GM19025 (cell line): ENCODE measurements at regions not wholly inside any gene's neighbourhood (a gene's known extent, or its start where the extent isn't known, plus 50 kb on each side); places are given as distances from the start of the nearest gene placed in this dataset.
"Not testable (repeated sequence)": the region's sequence is repeated elsewhere in the genome, so short reads cannot be mapped to it uniquely, and the experiment has no call there.

Experiments used
- ATAC-seq: cut with Tn5 transposase; IDR thresholded peaks from one replicate; pipeline ENCODE4 v1.9.1; 2021; ENCODE audit warnings: mild to moderate bottlenecking, low read depth, moderate library complexity; ENCODE audit not compliant: unreplicated experiment

GRCh38 chr2:37566517-37566981, 104.9 kb downstream of the CDC42EP3 start:
- ATAC-seq, result no peak

- ATAC-seq, result no peak
These were observed 102.9 kb downstream of the CDC42EP3 start for GRCh38 chr2:37568565-37568964.

- ATAC-seq, result no peak
These were observed 102.2 kb downstream of the CDC42EP3 start for GRCh38 chr2:37569131-37569823.

- no peak for ATAC-seq
These were observed 101.3 kb downstream of the CDC42EP3 start for GRCh38 chr2:37569986-37570679.

- peak; percentile 86 for ATAC-seq
These were observed 100.5 kb downstream of the CDC42EP3 start for GRCh38 chr2:37570773-37571586.

GRCh38 chr2:37571587-37572136, 99.8 kb downstream of the CDC42EP3 start:
- no peak for ATAC-seq

- ATAC-seq, result peak; percentile 44
These were observed 97.7 kb downstream of the CDC42EP3 start for GRCh38 chr2:37573451-37574388.

GRCh38 chr2:37575780-37576179, 95.7 kb downstream of the CDC42EP3 start:
- no peak for ATAC-seq

- not testable (repeated sequence) for ATAC-seq
These were observed 95.2 kb downstream of the CDC42EP3 start for GRCh38 chr2:37576194-37576593.

- no peak for ATAC-seq
These were observed 94.6 kb downstream of the CDC42EP3 start for GRCh38 chr2:37576831-37577230.

GRCh38 chr2:37579192-37579713, 92.2 kb downstream of the CDC42EP3 start:
- ATAC-seq, result no peak

- ATAC-seq, result not testable (repeated sequence)
These were observed 91.5 kb downstream of the CDC42EP3 start for GRCh38 chr2:37579949-37580348.

- ATAC-seq, result no peak
These were observed 90.0 kb downstream of the CDC42EP3 start for GRCh38 chr2:37581433-37581832.

- ATAC-seq, result no peak
These were observed 88.8 kb downstream of the CDC42EP3 start for GRCh38 chr2:37582481-37583220.

- no peak for ATAC-seq
These were observed 88.0 kb downstream of the CDC42EP3 start for GRCh38 chr2:37583402-37583801.

- no peak for ATAC-seq
These were observed 87.6 kb downstream of the CDC42EP3 start for GRCh38 chr2:37583867-37584266.

- ATAC-seq, result peak; percentile 41
These were observed 86.0 kb downstream of the CDC42EP3 start for GRCh38 chr2:37585295-37585908.

GRCh38 chr2:37585982-37586621, 85.3 kb downstream of the CDC42EP3 start:
- no peak for ATAC-seq
